Neural cell (in vitro differentiated cells): ENCODE measurements at regions not wholly inside any gene's neighbourhood (a gene's known extent, or its start where the extent isn't known, plus 50 kb on each side); places are given as distances from the start of the nearest gene placed in this dataset.
"Not testable (repeated sequence)": the region's sequence is repeated elsewhere in the genome, so short reads cannot be mapped to it uniquely, and the experiment has no call there.

Experiments
- H2AFZ ChIP-seq: fragments of 200-600, 300-800 bp; sonication (generic), shearing (Covaris generic); 2 replicates; pipeline ENCODE4 v1.6.0; 2014; ENCODE audit warnings: low read depth, mild to moderate bottlenecking, antibody characterized with exemption, low read length, moderate library complexity
- H3F3A ChIP-seq: fragments of 200-600 bp; shearing (Covaris generic); 2 replicates; pipeline ENCODE4 v1.6.1; 2016; ENCODE audit warnings: mild to moderate bottlenecking, moderate library complexity, mixed read lengths, antibody characterized with exemption, low read length; ENCODE audit not compliant: insufficient read depth, poor library complexity, severe bottlenecking
- H3K27ac ChIP-seq: fragments of 200-600, 300-800 bp; sonication (generic), shearing (Covaris generic); 2 replicates; pipeline ENCODE4 v1.5.1; 2014; ENCODE audit warnings: mild to moderate bottlenecking, low read length, moderate library complexity
- H3K27me3 ChIP-seq: fragments of 300-800, 200-600 bp; sonication (generic), shearing (Covaris generic); 2 replicates; pipeline ENCODE4 v1.6.0; 2014; ENCODE audit warnings: mild to moderate bottlenecking, low read depth, low read length, moderate library complexity; ENCODE audit not compliant: insufficient read depth
- H3K36me3 ChIP-seq: fragments of 300-800, 200-600 bp; sonication (generic), shearing (Covaris generic); 2 replicates; pipeline ENCODE4 v1.5.1; 2014; ENCODE audit warnings: mild to moderate bottlenecking, antibody characterized with exemption, low read length, moderate library complexity; ENCODE audit not compliant: insufficient read depth
- H3K4me2 ChIP-seq: fragments of 300-800, 200-600 bp; sonication (generic), shearing (Covaris generic); 2 replicates; pipeline ENCODE4 v1.6.0; 2014; ENCODE audit warnings: mild to moderate bottlenecking, low read length
- H3K4me3 ChIP-seq: fragments of 300-800, 200-600 bp; sonication (generic), shearing (Covaris generic); 2 replicates; pipeline ENCODE4 v1.5.1; 2014; ENCODE audit warnings: mild to moderate bottlenecking, low read length, moderate library complexity
- H3K79me2 ChIP-seq: fragments of 200-600 bp; shearing (Covaris generic); replicated peaks from 2 replicates; pipeline ENCODE4 v1.6.0; 2014; ENCODE audit warnings: mild to moderate bottlenecking, low read length, moderate library complexity; ENCODE audit not compliant: insufficient read depth
- H3K9ac ChIP-seq: fragments of 300-800, 200-600 bp; sonication (generic), shearing (Covaris generic); 2 replicates; pipeline ENCODE4 v1.6.1; 2016; ENCODE audit warnings: mild to moderate bottlenecking, low read length, mixed read lengths
- H3K9me2 ChIP-seq: fragments of 200-600 bp; shearing (Covaris generic); 2 replicates; pipeline ENCODE4 v1.6.1; 2016; ENCODE audit warnings: mild to moderate bottlenecking, low read length, mixed read lengths; ENCODE audit not compliant: insufficient read depth
- H3K9me3 ChIP-seq: fragments of 200-600, 300-800 bp; sonication (generic), shearing (Covaris generic); 2 replicates; pipeline ENCODE4 v1.6.1; 2016; ENCODE audit warnings: mild to moderate bottlenecking, mixed run types, low read length, moderate library complexity, mixed read lengths
- H4K20me1 ChIP-seq: fragments of 200-600 bp; shearing (Covaris generic); 2 replicates; pipeline ENCODE4 v1.6.1; 2016; ENCODE audit warnings: mild to moderate bottlenecking, mixed run types; ENCODE audit not compliant: insufficient read depth
- CTCF ChIP-seq: fragments of 450-650 bp; IDR thresholded peaks from 2 replicates; pipeline ENCODE4 v1.5.1; 2014; ENCODE audit warnings: antibody characterized with exemption, mild to moderate bottlenecking, moderate library complexity; ENCODE audit not compliant: poor library complexity, severe bottlenecking
- EP300 ChIP-seq: fragments of 450-650 bp; conservative IDR thresholded peaks from 2 replicates; pipeline ENCODE4 v1.6.1; 2014; ENCODE audit warnings: antibody characterized with exemption, mild to moderate bottlenecking, moderate library complexity; ENCODE audit not compliant: poor library complexity, severe bottlenecking
- EZH2 ChIP-seq: fragments of 200-600, 300-800 bp; shearing (Covaris generic), sonication (generic); IDR thresholded peaks from 2 replicates; pipeline ENCODE4 v1.6.1; 2014; ENCODE audit warnings: antibody characterized with exemption, low read length, borderline replicate concordance, mild to moderate bottlenecking; ENCODE audit not compliant: insufficient read depth, poor library complexity, severe bottlenecking
- MXI1 ChIP-seq: fragments of 450-650 bp; conservative IDR thresholded peaks from 2 replicates; pipeline ENCODE4 v1.6.1; 2014; ENCODE audit warnings: antibody characterized with exemption, mild to moderate bottlenecking; ENCODE audit not compliant: poor library complexity, severe bottlenecking
- POLR2AphosphoS5 ChIP-seq: IDR thresholded peaks from 2 replicates; pipeline ENCODE4 v1.6.1; 2012
- RAD21 ChIP-seq: fragments of 450-650 bp; conservative IDR thresholded peaks from 2 replicates; pipeline ENCODE4 v1.6.1; 2014; ENCODE audit warnings: antibody characterized with exemption, mild to moderate bottlenecking, moderate library complexity
- REST ChIP-seq: IDR thresholded peaks from 2 replicates; pipeline ENCODE4 v1.6.1; 2012; ENCODE audit warnings: borderline replicate concordance
- SMC3 ChIP-seq: fragments of 450-650 bp; conservative IDR thresholded peaks from 2 replicates; pipeline ENCODE4 v1.6.1; 2014; ENCODE audit warnings: antibody characterized with exemption, mild to moderate bottlenecking, moderate library complexity; ENCODE audit not compliant: poor library complexity
- TAF1 ChIP-seq: IDR thresholded peaks from 2 replicates; pipeline ENCODE4 v1.6.1; 2012; ENCODE audit warnings: low read depth

GRCh38 chr13:37288057-37288720 lies 182.7 kb upstream of the CSNK1A1L start:
- no peaks in the 10 kb centered on the region for H3F3A ChIP-seq
- no peak overlapping the region for H3K27ac ChIP-seq
- H3K9me2 ChIP-seq = no peaks in the 10 kb centered on the region
- TF ChIP-seq EP300 = no peak
- no peak overlapping the region for H3K4me3 ChIP-seq
- H3K27me3 ChIP-seq = no peaks in the 10 kb centered on the region
- no peaks in the 10 kb centered on the region for H3K36me3 ChIP-seq
- no peaks in the 10 kb centered on the region for H4K20me1 ChIP-seq
- H3K79me2 ChIP-seq = no peaks in the 10 kb centered on the region
- H3K9ac ChIP-seq = no peak overlapping the region
- no peak overlapping the region for H2AFZ ChIP-seq
- no peak overlapping the region for H3K4me2 ChIP-seq
- no peaks in the 10 kb centered on the region for H3K9me3 ChIP-seq

GRCh38 chr13:37280231-37280630 lies 174.8 kb upstream of the CSNK1A1L start:
- H3K9me3 ChIP-seq, H3K4me2 ChIP-seq, H3K36me3 ChIP-seq, H3K9me2 ChIP-seq, H3K27ac ChIP-seq, H3K27me3 ChIP-seq, H4K20me1 ChIP-seq, H3F3A ChIP-seq, H3K9ac ChIP-seq, H3K79me2 ChIP-seq, H3K4me3 ChIP-seq, H2AFZ ChIP-seq: not testable (repeated sequence)

- Histone ChIP-seq H3F3A (no peaks in the 10 kb centered on the region), H4K20me1 (no peaks in the 10 kb centered on the region), H3K27ac (no peak overlapping the region), H3K4me2 (no peak overlapping the region), H3K4me3 (no peak overlapping the region), H3K79me2 (no peaks in the 10 kb centered on the region), H3K9ac (no peak overlapping the region), H2AFZ (no peak overlapping the region), H3K9me2 (no peaks in the 10 kb centered on the region), H3K27me3 (no peaks in the 10 kb centered on the region), H3K36me3 (no peaks in the 10 kb centered on the region), H3K9me3 (no peaks in the 10 kb centered on the region)
- TF ChIP-seq POLR2AphosphoS5 (no peak), EZH2 (no peak), REST (no peak), CTCF (no peak), EP300 (no peak), MXI1 (no peak), TAF1 (no peak), SMC3 (no peak), RAD21 (no peak)
Measured at GRCh38 chr13:37277435-37278144, 172.1 kb upstream of the CSNK1A1L start.
